CD4-positive, alpha-beta T cell (primary cell): ENCODE measurements at regions not wholly inside any gene's neighbourhood (a gene's known extent, or its start where the extent isn't known, plus 50 kb on each side); places are given as distances from the start of the nearest gene placed in this dataset.
A peak's percentile ranks its signal among the peaks of the same experiment; 100 is the strongest.

Source experiments
- ATAC-seq: fragments of 200-7000 bp; cut with Tn5 transposase; one replicate; pipeline ENCODE4 v1.10.0; 2022; ENCODE audit warnings: mild to moderate bottlenecking; ENCODE audit not compliant: poor library complexity
- CTCF ChIA-PET: fragments of 350-600 bp; sonication (Branson Sonifier 250); formaldehyde crosslinking; loops from one replicate; lab custom pipeline; 2021; ENCODE audit warnings: antibody characterized with exemption, inconsistent platforms; lab: Charles Lee
- POLR2A ChIA-PET: fragments of 350-600 bp; sonication (Branson Sonifier 250); formaldehyde crosslinking; loops from one replicate; lab custom pipeline; 2021; ENCODE audit warnings: antibody characterized with exemption, inconsistent platforms; lab: Charles Lee
- DNase-seq, 14 experiments: peaks; one replicate each; pipeline ENCODE4 v3.0.0-alpha.2; 2013 to 2020; ENCODE audit warnings: mixed read lengths in 2 of 14
- H3K27ac ChIP-seq, 2 donors: one replicate each; pipeline versions ENCODE4 v1.5.1 to v1.7.0; 2013; ENCODE audit warnings: low read length in 2 of 2, low read depth in 1 of 2, mild to moderate bottlenecking in 1 of 2
- H3K27me3 ChIP-seq, 2 experiments: 1 replicate in 1 of 2; 2 replicates in 1 of 2; pipeline versions ENCODE4 v1.6.1 to v1.7.0; 2013; ENCODE audit warnings: low read length in 2 of 2, control low read depth in 1 of 2, mild to moderate bottlenecking in 1 of 2, moderate library complexity in 1 of 2; ENCODE audit not compliant: insufficient read depth in 2 of 2, control insufficient read depth in 1 of 2
- H3K36me3 ChIP-seq: one replicate; pipeline ENCODE4 v1.6.1; 2013; ENCODE audit warnings: low read length, control low read depth; ENCODE audit not compliant: insufficient read depth
- H3K4me1 ChIP-seq: one replicate; pipeline ENCODE4 v1.6.1; 2013; ENCODE audit warnings: low read length, control low read depth; ENCODE audit not compliant: insufficient read depth
- H3K4me3 ChIP-seq: one replicate; pipeline ENCODE4 v1.5.1; 2013; ENCODE audit warnings: mild to moderate bottlenecking, low read length, moderate library complexity
- H3K9me3 ChIP-seq, 2 experiments: 1 replicate in 1 of 2; 2 replicates in 1 of 2; pipeline versions ENCODE4 v1.6.1 to v1.7.0; 2013; ENCODE audit warnings: low read length in 2 of 2, mild to moderate bottlenecking in 2 of 2, control low read depth in 1 of 2, moderate library complexity in 1 of 2; ENCODE audit not compliant: control insufficient read depth in 1 of 2, insufficient read depth in 1 of 2
- H3K27ac Mint-ChIP-seq: one replicate; pipeline ENCODE4 v1.8.0; 2020; ENCODE audit warnings: mixed read lengths
- H3K27me3 Mint-ChIP-seq: one replicate; pipeline ENCODE4 v1.8.0; 2021; ENCODE audit warnings: mixed read lengths
- H3K36me3 Mint-ChIP-seq: one replicate; pipeline ENCODE4 v1.8.0; 2021; ENCODE audit warnings: low read depth, mixed read lengths
- H3K4me1 Mint-ChIP-seq: one replicate; pipeline ENCODE4 v1.8.0; 2021; ENCODE audit warnings: low read depth, mixed read lengths
- H3K4me3 Mint-ChIP-seq: one replicate; pipeline ENCODE4 v1.8.0; 2020; ENCODE audit warnings: mild to moderate bottlenecking, mixed read lengths
- H3K9me3 Mint-ChIP-seq: one replicate; pipeline ENCODE4 v1.8.0; 2020; ENCODE audit warnings: mixed read lengths
- CTCF ChIP-seq: fragments of 200-600 bp; IDR thresholded peaks from one replicate; pipeline ENCODE4 v1.8.0; 2022; ENCODE audit warnings: antibody characterized with exemption, mild to moderate bottlenecking
- intact Hi-C, 2 experiments: fragments of 100-400 bp; cut with DNase I in 1 of 2; cut with micrococcal nuclease in 1 of 2; formaldehyde crosslinking; loops; one replicate each; pipeline versions ENCODE4 v1.15.1 to v1.9.0; 2023 to 2025; cut with DNase I, micrococcal nuclease

GRCh38 chr10:78254013-78254412, 220.3 kb downstream of the RPS24 start:
- intact Hi-C loops: loop anchor here in 1 of 2 experiments (10.0 kb wide), 1 partner anchor 401 kb away; no protein-coding TSS in a partner anchor

DNA sequence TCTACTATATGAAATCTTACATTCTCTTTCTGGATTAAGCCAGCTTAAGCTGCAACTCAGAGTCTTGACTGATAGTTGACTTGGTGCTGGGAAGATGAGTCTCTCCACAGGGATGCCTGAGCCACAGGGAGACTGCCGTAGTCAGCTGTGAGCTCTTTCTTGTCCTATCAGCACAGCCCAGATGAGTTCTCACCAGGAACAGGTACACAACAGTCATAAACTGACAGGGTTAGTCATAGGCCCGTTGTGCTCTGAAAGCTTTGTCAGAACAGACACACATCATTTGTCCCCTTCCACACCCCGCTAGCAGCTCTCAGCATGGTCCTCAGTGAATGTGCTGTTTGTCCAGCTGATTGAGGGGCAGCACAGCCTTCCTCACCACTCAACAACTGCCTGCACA, 221.6 kb downstream of the RPS24 start:
- no peak overlapping the region for H3K4me3 Mint-ChIP-seq
- peaks cover 4% of the 10 kb centered on the region for H3K4me1 ChIP-seq
- no peak for TF ChIP-seq CTCF
- intact Hi-C loops: loop anchor here (5.0 to 10.0 kb wide), 2 partner anchors 400 to 942 kb away; no protein-coding TSS in a partner anchor
- H3K36me3 ChIP-seq: no peaks in the 10 kb centered on the region
- no peaks in the 10 kb centered on the region for H3K27me3 Mint-ChIP-seq
- no peak overlapping the region for H3K4me3 ChIP-seq
- H3K27me3 ChIP-seq: no peaks in the 10 kb centered on the region
- no peaks in the 10 kb centered on the region for H3K9me3 Mint-ChIP-seq
- H3K27ac Mint-ChIP-seq: no peak overlapping the region
- no peak overlapping the region for H3K27ac ChIP-seq
- DNase-seq (no peak), ATAC-seq (no peak)
- ChIA-PET CTCF (no interaction called here), POLR2A (no interaction called here)
- H3K9me3 ChIP-seq: no peaks in the 10 kb centered on the region
- H3K36me3 Mint-ChIP-seq: no peaks in the 10 kb centered on the region
- H3K4me1 Mint-ChIP-seq: peaks cover under 1% of the 10 kb centered on the region

More at GRCh38 chr10:78254013-78254412, 220.3 kb downstream of the RPS24 start:
- Histone ChIP-seq H3K36me3 (no peaks in the 10 kb centered on the region), H3K4me1 (peaks cover 5% of the 10 kb centered on the region), H3K9me3 (no peaks in the 10 kb centered on the region), H3K27me3 (no peaks in the 10 kb centered on the region), H3K27ac (no peak overlapping the region), H3K4me3 (no peak overlapping the region)
- DNase-seq: no peak
- CTCF ChIA-PET: no interaction called here
- peaks cover 5% of the 10 kb centered on the region for H3K27me3 Mint-ChIP-seq
- peaks cover 9% of the 10 kb centered on the region for H3K4me1 Mint-ChIP-seq
- no peak overlapping the region for H3K27ac Mint-ChIP-seq
- H3K9me3 Mint-ChIP-seq: no peaks in the 10 kb centered on the region
- no peaks in the 10 kb centered on the region for H3K36me3 Mint-ChIP-seq
- no peak overlapping the region for H3K4me3 Mint-ChIP-seq
- ATAC-seq: no peak
- TF ChIP-seq CTCF: no peak
- POLR2A ChIA-PET: no interaction called here

- no peak for TF ChIP-seq CTCF
- Histone ChIP-seq H3K27me3 (no peaks in the 10 kb centered on the region), H3K36me3 (no peaks in the 10 kb centered on the region), H3K27ac (no peak overlapping the region), H3K4me3 (no peak overlapping the region), H3K9me3 (no peaks in the 10 kb centered on the region), H3K4me1 (no peaks in the 10 kb centered on the region)
- intact Hi-C loops: loop anchor here (5.0 to 10.0 kb wide), 2 partner anchors 399 to 941 kb away; no protein-coding TSS in a partner anchor
- DNase-seq (peak in 2 of 14 experiments; percentile 45 to 63), ATAC-seq (no peak)
- no peaks in the 10 kb centered on the region for H3K27me3 Mint-ChIP-seq
- H3K36me3 Mint-ChIP-seq: no peaks in the 10 kb centered on the region
- no peaks in the 10 kb centered on the region for H3K4me1 Mint-ChIP-seq
- ChIA-PET CTCF (no interaction called here), POLR2A (no interaction called here)
- no peak overlapping the region for H3K27ac Mint-ChIP-seq
- H3K9me3 Mint-ChIP-seq: no peaks in the 10 kb centered on the region
- no peak overlapping the region for H3K4me3 Mint-ChIP-seq
Measured at GRCh38 chr10:78255796-78256638, 222.4 kb downstream of the RPS24 start.
